B cell (primary cell): ENCODE measurements at regions not wholly inside any gene's neighbourhood (a gene's known extent, or its start where the extent isn't known, plus 50 kb on each side); places are given as distances from the start of the nearest gene placed in this dataset.

ENCODE experiments used
- ATAC-seq: fragments of 200-7000 bp; cut with Tn5 transposase; one replicate; pipeline ENCODE4 v1.10.0; 2021; ENCODE audit warnings: low read depth, mild to moderate bottlenecking, moderate number of reproducible peaks, moderate library complexity
- CTCF ChIA-PET: fragments of 350-600 bp; sonication (Branson Sonifier 250); formaldehyde crosslinking; loops from one replicate; lab custom pipeline; 2021; ENCODE audit warnings: antibody characterized with exemption, inconsistent platforms; lab: Charles Lee
- POLR2A ChIA-PET: fragments of 350-600 bp; sonication (Branson Sonifier 250); formaldehyde crosslinking; loops from one replicate; lab custom pipeline; 2021; ENCODE audit warnings: antibody characterized with exemption; lab: Charles Lee
- DNase-seq: peaks from one replicate; pipeline ENCODE4 v3.0.0; 2013
- H2AFZ ChIP-seq: 2 replicates; pipeline ENCODE4 v1.6.1; 2012; ENCODE audit warnings: mild to moderate bottlenecking, low read depth, low read length; ENCODE audit not compliant: insufficient read depth, poor library complexity, severe bottlenecking
- H3K27ac ChIP-seq, 2 donors: 1 replicate in 1 of 2; 2 replicates in 1 of 2; pipeline ENCODE4 v1.5.1; 2012 to 2013; ENCODE audit warnings: low read length in 2 of 2, mild to moderate bottlenecking in 2 of 2, moderate library complexity in 1 of 2
- H3K27me3 ChIP-seq, 4 experiments: fragments of 200-600 bp in 1 of 4; sonication (generic) in 1 of 4; replicated peaks in 1 of 4; 1 replicate in 2 of 4; 2 replicates in 2 of 4; pipeline versions ENCODE4 v1.6.1 to v1.7.0; 2013 to 2016; ENCODE audit warnings: low read length in 3 of 4, mild to moderate bottlenecking in 2 of 4, mixed read lengths in 1 of 4, moderate library complexity in 1 of 4; ENCODE audit not compliant: insufficient read depth in 4 of 4, control insufficient read depth in 3 of 4; ENCODE audit errors: control extremely low read depth in 1 of 4
- H3K36me3 ChIP-seq, 2 experiments: replicated peaks in 1 of 2; 1 replicate in 1 of 2; 2 replicates in 1 of 2; pipeline versions ENCODE4 v1.6.1 to v1.7.1; 2013; ENCODE audit warnings: low read length in 1 of 2; ENCODE audit not compliant: insufficient read depth in 2 of 2, control insufficient read depth in 1 of 2; ENCODE audit errors: control extremely low read depth in 1 of 2, extremely low read depth in 1 of 2
- H3K4me1 ChIP-seq, 2 donors: fragments of 200-600 bp in 1 of 2; sonication (generic) in 1 of 2; 1 replicate in 1 of 2; 2 replicates in 1 of 2; pipeline versions ENCODE4 v1.5.1 to v1.6.1; 2013 to 2017; ENCODE audit warnings: low read length in 2 of 2; ENCODE audit not compliant: control insufficient read depth in 2 of 2, insufficient read depth in 2 of 2
- H3K4me2 ChIP-seq: replicated peaks from 2 replicates; pipeline ENCODE3; 2012; ENCODE audit warnings: mild to moderate bottlenecking, low read depth, low read length; ENCODE audit not compliant: poor library complexity, severe bottlenecking
- H3K4me3 ChIP-seq, 5 experiments: fragments of 200-600 bp in 1 of 5; sonication (generic) in 1 of 5; 1 replicate in 3 of 5; 2 replicates in 2 of 5; pipeline versions ENCODE4 v1.5.1 to v1.7.0; 2011 to 2016; ENCODE audit warnings: low read length in 4 of 5, mild to moderate bottlenecking in 4 of 5, low read depth in 2 of 5, control low read depth in 1 of 5, moderate library complexity in 1 of 5; ENCODE audit not compliant: insufficient read depth in 1 of 5; ENCODE audit errors: control extremely low read depth in 1 of 5, extremely low read depth in 1 of 5
- H3K79me2 ChIP-seq: fragments of 200-600 bp; sonication (generic); one replicate; pipeline ENCODE4 v1.6.0; 2016; ENCODE audit warnings: low read length; ENCODE audit not compliant: control insufficient read depth, insufficient read depth
- H3K9ac ChIP-seq: fragments of 200-600 bp; sonication (generic); 2 replicates; pipeline ENCODE4 v1.6.1; 2017; ENCODE audit warnings: mild to moderate bottlenecking, low read length, moderate library complexity
- H3K9me3 ChIP-seq, 3 donors: one replicate each; pipeline versions ENCODE4 v1.6.1 to v1.7.1; 2013; ENCODE audit warnings: low read length in 2 of 3; ENCODE audit not compliant: control insufficient read depth in 2 of 3, insufficient read depth in 1 of 3; ENCODE audit errors: control extremely low read depth in 1 of 3
- H4K20me1 ChIP-seq: 2 replicates; pipeline ENCODE4 v1.6.0; 2012; ENCODE audit warnings: mild to moderate bottlenecking, low read length; ENCODE audit not compliant: insufficient read depth, control insufficient read depth, poor library complexity, severe bottlenecking
- H3K27ac Mint-ChIP-seq: one replicate; pipeline ENCODE4 v1.8.0; 2021; ENCODE audit warnings: mixed read lengths
- H3K27me3 Mint-ChIP-seq: one replicate; pipeline ENCODE4 v1.8.0; 2021; ENCODE audit warnings: mixed read lengths
- H3K4me1 Mint-ChIP-seq: one replicate; pipeline ENCODE4 v1.8.0; 2021; ENCODE audit warnings: mixed read lengths
- H3K4me3 Mint-ChIP-seq: one replicate; pipeline ENCODE4 v1.8.0; 2021; ENCODE audit warnings: mixed read lengths
- H3K9me3 Mint-ChIP-seq: one replicate; pipeline ENCODE4 v1.8.0; 2022; ENCODE audit warnings: mixed read lengths; ENCODE audit not compliant: insufficient read depth
- EZH2 ChIP-seq: IDR thresholded peaks from 2 replicates; pipeline ENCODE4 v1.6.1; 2012; ENCODE audit warnings: borderline replicate concordance, low read depth, mild to moderate bottlenecking, moderate library complexity, low read length; ENCODE audit not compliant: insufficient read depth, poor library complexity, severe bottlenecking
- intact Hi-C: fragments of 100-400 bp; cut with micrococcal nuclease; formaldehyde crosslinking; loops from one replicate; pipeline ENCODE4 v1.10.0; 2022
- TF ChIP-seq, protein P1 (sequence below): fragments of 200-600 bp; IDR thresholded peaks from one replicate; pipeline ENCODE4 v1.8.0; 2022; ENCODE audit warnings: antibody characterized with exemption, mild to moderate bottlenecking

DNA sequence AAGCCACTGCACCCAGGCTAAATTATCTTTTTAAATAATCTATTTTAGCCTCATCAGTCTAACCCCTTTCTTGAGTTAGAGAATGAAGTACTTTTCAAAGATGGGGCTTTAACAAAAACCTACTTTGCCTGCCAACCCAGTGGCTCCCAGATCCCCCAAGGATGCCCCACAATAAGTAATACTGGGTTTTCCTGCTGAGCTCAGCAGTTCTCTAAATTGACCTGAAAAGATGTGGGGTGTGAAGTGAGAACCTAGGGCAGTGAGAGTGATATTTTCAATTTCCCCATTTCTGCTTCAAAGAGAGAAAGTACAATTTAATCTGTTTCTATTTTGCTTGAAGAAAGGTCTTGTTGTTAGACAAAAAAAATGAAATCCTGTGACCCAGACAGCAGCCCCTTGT, 318.5 kb upstream of the UMPS start:
- Mint-ChIP-seq H3K9me3 (no peaks in the 10 kb centered on the region), H3K4me1 (no peaks in the 10 kb centered on the region), H3K4me3 (no peak overlapping the region), H3K27ac (no peak overlapping the region), H3K27me3 (peaks cover 5% of the 10 kb centered on the region)
- no peak overlapping the region for H2AFZ ChIP-seq
- TF ChIP-seq, protein P1, sequence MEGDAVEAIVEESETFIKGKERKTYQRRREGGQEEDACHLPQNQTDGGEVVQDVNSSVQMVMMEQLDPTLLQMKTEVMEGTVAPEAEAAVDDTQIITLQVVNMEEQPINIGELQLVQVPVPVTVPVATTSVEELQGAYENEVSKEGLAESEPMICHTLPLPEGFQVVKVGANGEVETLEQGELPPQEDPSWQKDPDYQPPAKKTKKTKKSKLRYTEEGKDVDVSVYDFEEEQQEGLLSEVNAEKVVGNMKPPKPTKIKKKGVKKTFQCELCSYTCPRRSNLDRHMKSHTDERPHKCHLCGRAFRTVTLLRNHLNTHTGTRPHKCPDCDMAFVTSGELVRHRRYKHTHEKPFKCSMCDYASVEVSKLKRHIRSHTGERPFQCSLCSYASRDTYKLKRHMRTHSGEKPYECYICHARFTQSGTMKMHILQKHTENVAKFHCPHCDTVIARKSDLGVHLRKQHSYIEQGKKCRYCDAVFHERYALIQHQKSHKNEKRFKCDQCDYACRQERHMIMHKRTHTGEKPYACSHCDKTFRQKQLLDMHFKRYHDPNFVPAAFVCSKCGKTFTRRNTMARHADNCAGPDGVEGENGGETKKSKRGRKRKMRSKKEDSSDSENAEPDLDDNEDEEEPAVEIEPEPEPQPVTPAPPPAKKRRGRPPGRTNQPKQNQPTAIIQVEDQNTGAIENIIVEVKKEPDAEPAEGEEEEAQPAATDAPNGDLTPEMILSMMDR: no peak
- no peak for TF ChIP-seq EZH2
- no peak overlapping the region for H3K4me3 ChIP-seq
- intact Hi-C loops: no loop called here
- H3K4me2 ChIP-seq: no peak overlapping the region
- H3K27ac ChIP-seq: no peak overlapping the region
- ChIA-PET CTCF (no interaction called here), POLR2A (no interaction called here)
- no peaks in the 10 kb centered on the region for H3K9me3 ChIP-seq
- no peaks in the 10 kb centered on the region for H3K4me1 ChIP-seq
- ATAC-seq (no peak), DNase-seq (no peak)
- H3K36me3 ChIP-seq: no peaks in the 10 kb centered on the region
- no peaks in the 10 kb centered on the region for H3K79me2 ChIP-seq
- peaks cover 0 to 4% (median under 1%) of the 10 kb centered on the region in 4 experiments for H3K27me3 ChIP-seq
- no peak overlapping the region for H3K9ac ChIP-seq
- H4K20me1 ChIP-seq: no peaks in the 10 kb centered on the region

DNA sequence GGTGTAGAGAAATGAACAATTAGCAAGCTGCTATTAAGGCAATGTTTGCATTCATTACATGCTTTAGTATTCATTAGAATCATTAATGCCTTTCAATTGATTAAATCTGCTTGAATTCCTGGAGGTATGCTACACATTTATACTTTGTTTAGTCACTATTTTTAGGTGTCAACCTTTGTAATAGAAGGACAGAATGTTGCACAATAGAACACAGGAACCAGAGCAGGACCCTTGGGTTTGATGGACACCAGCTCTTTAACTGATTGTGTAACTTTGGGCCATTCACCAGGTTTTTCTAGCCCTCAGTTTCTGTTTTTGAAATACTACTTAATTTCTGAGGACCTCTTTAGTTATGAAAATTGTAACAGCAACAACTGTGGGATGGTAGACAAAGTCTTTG, 317.6 kb upstream of the UMPS start:
- ChIA-PET POLR2A (no interaction called here), CTCF (no interaction called here)
- Histone ChIP-seq H3K27ac (no peak overlapping the region), H3K9ac (no peak overlapping the region), H3K79me2 (no peaks in the 10 kb centered on the region), H4K20me1 (no peaks in the 10 kb centered on the region), H3K27me3 (peaks cover 0 to 4% (median under 1%) of the 10 kb centered on the region in 4 experiments), H2AFZ (no peak overlapping the region), H3K4me3 (no peak overlapping the region), H3K9me3 (no peaks in the 10 kb centered on the region), H3K4me1 (no peaks in the 10 kb centered on the region), H3K4me2 (no peak overlapping the region), H3K36me3 (no peaks in the 10 kb centered on the region)
- ATAC-seq: no peak
- peaks cover 5% of the 10 kb centered on the region for H3K27me3 Mint-ChIP-seq
- no peak overlapping the region for H3K4me3 Mint-ChIP-seq
- H3K27ac Mint-ChIP-seq: no peak overlapping the region
- no peak for DNase-seq
- intact Hi-C loops: no loop called here
- H3K4me1 Mint-ChIP-seq: no peaks in the 10 kb centered on the region
- no peak for TF ChIP-seq EZH2
- TF ChIP-seq, protein P1: no peak
- H3K9me3 Mint-ChIP-seq: no peaks in the 10 kb centered on the region
